A549 (cell line): ENCODE measurements at regions not wholly inside any gene's neighbourhood (a gene's known extent, or its start where the extent isn't known, plus 50 kb on each side); places are given as distances from the start of the nearest gene placed in this dataset.

ENCODE experiments used
- ATAC-seq, 2 experiments: fragments of 200-7000 bp in 1 of 2; fragments of >200 bp in 1 of 2; cut with Nextera tagmentation in 1 of 2; cut with Tn5 transposase in 1 of 2; 3 replicates each; pipeline versions ENCODE4 v1.8.0 to v1.9.1; 2018 to 2020; ENCODE audit warnings: mild to moderate bottlenecking in 1 of 2, moderate library complexity in 1 of 2
- CTCF ChIA-PET: fragments of 300-600 bp; sonication (Branson Sonifier 250); formaldehyde crosslinking; extraction: SDS; loops from one replicate; lab custom pipeline; 2021; ENCODE audit warnings: antibody characterized with exemption, inconsistent platforms; lab: Yijun Ruan, JAX
- POLR2A ChIA-PET: fragments of 350-600 bp; formaldehyde crosslinking; extraction: SDS; loops from one replicate; lab custom pipeline; 2021; ENCODE audit warnings: antibody characterized with exemption, inconsistent platforms; lab: Yijun Ruan, JAX
- DNase-seq, 2 experiments: peaks; one replicate each; pipeline versions ENCODE4 v3.0.0 to v3.0.0-alpha.2; 2011 to 2016; ENCODE audit warnings: low read depth in 1 of 2, low spot score in 1 of 2
- FAIRE-seq: peaks from 2 replicates; lab custom pipeline; 2011; peaks lifted over from hg19 to GRCh38; lab: Jason Lieb, UNC
- H3K27ac ChIP-seq, 2 experiments: fragments of >200 bp; sonication (Bioruptor Twin); formaldehyde crosslinking; 3 replicates each; pipeline ENCODE4 v1.5.1; 2016 to 2017
- H3K4me1 ChIP-seq: fragments of >200 bp; sonication (Bioruptor Twin); formaldehyde crosslinking; 3 replicates; pipeline ENCODE4 v1.6.1; 2016
- H3K4me2 ChIP-seq: fragments of >200 bp; sonication (Bioruptor Twin); formaldehyde crosslinking; 3 replicates; pipeline ENCODE4 v1.6.1; 2016
- H3K4me3 ChIP-seq: fragments of >200 bp; sonication (Bioruptor Twin); formaldehyde crosslinking; 3 replicates; pipeline ENCODE4 v1.5.1; 2016
- H3K9me3 ChIP-seq: fragments of >200 bp; sonication (Bioruptor Twin); formaldehyde crosslinking; 3 replicates; pipeline ENCODE4 v1.6.1; 2016
- BHLHE40 ChIP-seq: IDR thresholded peaks from 2 replicates; pipeline ENCODE4 v1.6.1; 2012; ENCODE audit warnings: low read depth, low read length, inconsistent platforms
- CTCF ChIP-seq: fragments of >200 bp; sonication (Bioruptor Twin); formaldehyde crosslinking; IDR thresholded peaks from 3 replicates; pipeline ENCODE4 v1.5.1; 2016
- EHF ChIP-seq: fragments of 250-450 bp; sonication (Bioruptor Pico); IDR thresholded peaks from 2 replicates; pipeline ENCODE4 v1.5.0; 2020; ENCODE audit warnings: mild to moderate bottlenecking
- EHMT2 ChIP-seq: fragments of 200-600 bp; sonication (generic); IDR thresholded peaks from 2 replicates; pipeline ENCODE4 v1.6.1; 2016; ENCODE audit warnings: antibody characterized with exemption, low read depth, mild to moderate bottlenecking, moderate library complexity
- FOSL2 ChIP-seq, 2 experiments: fragments of 450-650 bp in 1 of 2; fragments of >200 bp in 1 of 2; sonication (Bioruptor Twin) in 1 of 2; formaldehyde crosslinking; IDR thresholded peaks; 2 replicates each; pipeline versions ENCODE4 v1.5.0 to v1.6.1; 2016 to 2020; ENCODE audit warnings: mild to moderate bottlenecking in 1 of 2, moderate library complexity in 1 of 2
- GATA3 ChIP-seq: IDR thresholded peaks from 2 replicates; pipeline ENCODE4 v1.6.1; 2012; ENCODE audit warnings: borderline replicate concordance
- HDAC2 ChIP-seq: fragments of 200-600 bp; sonication (generic); IDR thresholded peaks from 2 replicates; pipeline ENCODE4 v1.6.1; 2016
- MAZ ChIP-seq: fragments of 150-350 bp; IDR thresholded peaks from 2 replicates; pipeline ENCODE4 v1.6.1; 2014; ENCODE audit warnings: antibody characterized with exemption, low read depth, low read length, borderline replicate concordance
- MYC ChIP-seq: IDR thresholded peaks from 2 replicates; pipeline ENCODE4 v1.6.1; 2012; ENCODE audit warnings: mild to moderate bottlenecking, inconsistent platforms, low read length, improper control_type of control experiment, borderline replicate concordance
- POLR2A ChIP-seq: IDR thresholded peaks from 2 replicates; pipeline ENCODE4 v1.6.1; 2012; ENCODE audit warnings: mild to moderate bottlenecking, low read length
- POLR2AphosphoS2 ChIP-seq: conservative IDR thresholded peaks from 2 replicates; pipeline ENCODE4 v1.6.1; 2012; ENCODE audit warnings: low read length, improper control_type of control experiment, inconsistent platforms
- RAD21 ChIP-seq, 2 experiments: fragments of >200 bp in 1 of 2; sonication (Bioruptor Twin) in 1 of 2; formaldehyde crosslinking in 1 of 2; IDR thresholded peaks in 1 of 2; conservative IDR thresholded peaks in 1 of 2; 2 replicates in 1 of 2; 3 replicates in 1 of 2; pipeline ENCODE4 v1.6.1; 2012 to 2018; ENCODE audit warnings: inconsistent platforms in 1 of 2
- RARB ChIP-seq: fragments of 250-450 bp; sonication (Bioruptor Pico); IDR thresholded peaks from 2 replicates; pipeline ENCODE4 v1.8.0; 2021; ENCODE audit warnings: mild to moderate bottlenecking, moderate library complexity
- RFX5 ChIP-seq: fragments of 450-650 bp; IDR thresholded peaks from 2 replicates; pipeline ENCODE4 v1.7.1; 2014; ENCODE audit warnings: antibody characterized with exemption, mild to moderate bottlenecking, moderate library complexity
- SREBF2 ChIP-seq: fragments of 450-650 bp; IDR thresholded peaks from 2 replicates; pipeline ENCODE4 v1.6.1; 2014; ENCODE audit warnings: mild to moderate bottlenecking, moderate library complexity
- ZFP36 ChIP-seq: fragments of 450-650 bp; IDR thresholded peaks from 2 replicates; pipeline ENCODE4 v1.6.1; 2014; ENCODE audit warnings: borderline replicate concordance; ENCODE audit not compliant: partially characterized antibody
- WGBS: methylation state at CpG from one replicate; pipeline ENCODE4 v1.1.6; 2017; ENCODE audit errors: missing lambda C conversion rate; 5-methylcytosine and 5-hydroxymethylcytosine counted together
- TF ChIP-seq, protein P1 (sequence below): fragments of 200-600 bp; sonication (generic); IDR thresholded peaks from 2 replicates; pipeline ENCODE4 v1.6.1; 2016; ENCODE audit warnings: antibody characterized with exemption, mild to moderate bottlenecking, moderate library complexity
- TF ChIP-seq, protein P2 (sequence below): IDR thresholded peaks from 2 replicates; pipeline ENCODE4 v1.6.1; 2012

DNA sequence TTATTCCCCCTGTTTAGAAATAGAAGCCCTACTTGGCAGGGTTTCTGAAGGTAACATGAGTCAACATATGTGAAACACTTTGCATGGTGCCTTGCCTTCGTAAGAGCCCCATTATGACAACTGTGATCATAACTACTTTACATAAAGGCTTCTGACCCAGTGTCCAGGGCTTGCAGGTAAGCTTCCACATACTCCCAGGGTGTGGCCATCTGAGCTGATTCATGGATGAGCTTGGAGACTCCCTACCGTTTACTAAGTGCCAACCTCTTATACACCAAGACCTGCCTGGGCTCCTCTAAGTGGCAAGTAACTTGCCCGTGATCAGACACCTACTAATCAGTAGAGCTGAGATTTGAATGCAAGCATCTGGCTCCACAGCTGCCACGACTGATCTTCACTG is 62.8 kb upstream of the C5orf58 start:
- Histone ChIP-seq H3K4me3 (no peak overlapping the region), H3K27ac (peak overlapping the region in 1 of 2 experiments; percentile 3; a peak in 1 of 6 replicates), H3K9me3 (no peaks in the 10 kb centered on the region), H3K4me2 (no peak overlapping the region), H3K4me1 (peaks cover 12% of the 10 kb centered on the region)
- ChIA-PET POLR2A (no interaction called here), CTCF (interaction anchor here (1.0 to 30.2 kb wide), 3 partner anchors 14 to 63 kb away, joined by 3 to 691 read pairs (median 56); partner anchors contain the start of gene FOXI1)
- no peak for FAIRE-seq
- no peak for TF ChIP-seq MAZ
- no peak for TF ChIP-seq RARB
- TF ChIP-seq, protein P1, sequence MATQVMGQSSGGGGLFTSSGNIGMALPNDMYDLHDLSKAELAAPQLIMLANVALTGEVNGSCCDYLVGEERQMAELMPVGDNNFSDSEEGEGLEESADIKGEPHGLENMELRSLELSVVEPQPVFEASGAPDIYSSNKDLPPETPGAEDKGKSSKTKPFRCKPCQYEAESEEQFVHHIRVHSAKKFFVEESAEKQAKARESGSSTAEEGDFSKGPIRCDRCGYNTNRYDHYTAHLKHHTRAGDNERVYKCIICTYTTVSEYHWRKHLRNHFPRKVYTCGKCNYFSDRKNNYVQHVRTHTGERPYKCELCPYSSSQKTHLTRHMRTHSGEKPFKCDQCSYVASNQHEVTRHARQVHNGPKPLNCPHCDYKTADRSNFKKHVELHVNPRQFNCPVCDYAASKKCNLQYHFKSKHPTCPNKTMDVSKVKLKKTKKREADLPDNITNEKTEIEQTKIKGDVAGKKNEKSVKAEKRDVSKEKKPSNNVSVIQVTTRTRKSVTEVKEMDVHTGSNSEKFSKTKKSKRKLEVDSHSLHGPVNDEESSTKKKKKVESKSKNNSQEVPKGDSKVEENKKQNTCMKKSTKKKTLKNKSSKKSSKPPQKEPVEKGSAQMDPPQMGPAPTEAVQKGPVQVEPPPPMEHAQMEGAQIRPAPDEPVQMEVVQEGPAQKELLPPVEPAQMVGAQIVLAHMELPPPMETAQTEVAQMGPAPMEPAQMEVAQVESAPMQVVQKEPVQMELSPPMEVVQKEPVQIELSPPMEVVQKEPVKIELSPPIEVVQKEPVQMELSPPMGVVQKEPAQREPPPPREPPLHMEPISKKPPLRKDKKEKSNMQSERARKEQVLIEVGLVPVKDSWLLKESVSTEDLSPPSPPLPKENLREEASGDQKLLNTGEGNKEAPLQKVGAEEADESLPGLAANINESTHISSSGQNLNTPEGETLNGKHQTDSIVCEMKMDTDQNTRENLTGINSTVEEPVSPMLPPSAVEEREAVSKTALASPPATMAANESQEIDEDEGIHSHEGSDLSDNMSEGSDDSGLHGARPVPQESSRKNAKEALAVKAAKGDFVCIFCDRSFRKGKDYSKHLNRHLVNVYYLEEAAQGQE = no peak
- no peak for TF ChIP-seq GATA3
- no peak for TF ChIP-seq EHF
- no peak for TF ChIP-seq RFX5
- no peak for TF ChIP-seq POLR2AphosphoS2
- TF ChIP-seq ZFP36 = no peak
- TF ChIP-seq, protein P2, sequence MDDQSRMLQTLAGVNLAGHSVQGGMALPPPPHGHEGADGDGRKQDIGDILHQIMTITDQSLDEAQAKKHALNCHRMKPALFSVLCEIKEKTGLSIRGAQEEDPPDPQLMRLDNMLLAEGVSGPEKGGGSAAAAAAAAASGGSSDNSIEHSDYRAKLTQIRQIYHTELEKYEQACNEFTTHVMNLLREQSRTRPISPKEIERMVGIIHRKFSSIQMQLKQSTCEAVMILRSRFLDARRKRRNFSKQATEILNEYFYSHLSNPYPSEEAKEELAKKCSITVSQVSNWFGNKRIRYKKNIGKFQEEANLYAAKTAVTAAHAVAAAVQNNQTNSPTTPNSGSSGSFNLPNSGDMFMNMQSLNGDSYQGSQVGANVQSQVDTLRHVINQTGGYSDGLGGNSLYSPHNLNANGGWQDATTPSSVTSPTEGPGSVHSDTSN = no peak
- no peak for TF ChIP-seq EHMT2
- no peak for DNase-seq
- WGBS = 55% methylated on average over 4 of the region's 4 CpGs
- no peak for ATAC-seq

- POLR2A ChIA-PET = no interaction called here
- DNase-seq (no peak), ATAC-seq (no peak), FAIRE-seq (no peak)
- Histone ChIP-seq H3K4me3 (no peak overlapping the region), H3K4me2 (no peak overlapping the region), H3K9me3 (no peaks in the 10 kb centered on the region), H3K4me1 (peaks cover 12% of the 10 kb centered on the region), H3K27ac (no peak overlapping the region)
- WGBS = 93% methylated on average over 2 of the region's 4 CpGs
- TF ChIP-seq MYC (no peak), POLR2A (no peak), RAD21 (conservative IDR thresholded peaks at IDR 0.05 in 1 of 2, IDR thresholded peaks at IDR 0.05 in 1 of 2) (no peak), HDAC2 (no peak), CTCF (no peak), SREBF2 (no peak), BHLHE40 (no peak)
- CTCF ChIA-PET = interaction anchor here (1.2 to 30.2 kb wide), 5 partner anchors 12 to 433 kb away, joined by 3 to 691 read pairs (median 3); partner anchors contain the start of gene FOXI1
Observed at GRCh38 chr5:170171811-170172210, 61.0 kb upstream of the C5orf58 start.

DNA sequence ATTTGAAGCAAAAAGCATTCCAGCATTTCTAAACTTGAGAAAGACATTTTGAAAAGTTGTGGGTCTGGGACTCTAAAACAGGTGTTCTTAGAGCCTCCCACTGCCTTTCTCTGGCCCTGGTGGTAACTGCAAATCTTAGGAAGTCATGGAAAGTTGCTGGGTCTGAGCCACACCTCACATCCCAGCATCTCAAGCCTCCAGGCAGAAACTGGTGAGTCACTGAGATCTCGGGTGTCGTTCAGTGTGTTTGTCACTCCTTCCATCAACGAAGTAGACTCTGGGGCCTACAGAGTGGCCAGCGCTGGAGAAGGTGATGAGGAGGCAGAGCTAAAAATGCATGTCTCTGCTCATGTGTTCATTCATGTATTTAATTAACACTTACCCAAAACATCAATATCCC is 59.6 kb upstream of the C5orf58 start:
- no peaks in the 10 kb centered on the region for H3K9me3 ChIP-seq
- peak overlapping the region in 1 of 2 experiments; percentile 52; a peak in 3 of 6 replicates for H3K27ac ChIP-seq
- ChIA-PET POLR2A (no interaction called here), CTCF (interaction anchor here (0.8 to 30.2 kb wide), 9 partner anchors 11 to 193 kb away, joined by 3 to 691 read pairs (median 3); partner anchors contain the start of genes FOXI1 and INSYN2B)
- TF ChIP-seq FOSL2 (IDR thresholded peaks at IDR 0.05) = no peak
- peak; percentile 63 for TF ChIP-seq FOSL2 (CRISPR knock-in tag; IDR thresholded peaks at IDR 0.05)
- no peak for TF ChIP-seq EHMT2
- ATAC-seq = peak; percentile 79 to 81
- WGBS = 18% methylated on average over 4 of the region's 4 CpGs
- peak overlapping the region; percentile 6; the same call in 1 of the 3 replicates for H3K4me2 ChIP-seq
- DNase-seq = peak; percentile 52 to 71
- peaks cover 12% of the 10 kb centered on the region for H3K4me1 ChIP-seq
- no peak overlapping the region for H3K4me3 ChIP-seq
- FAIRE-seq = peak; percentile 80
